ENCODE measurements at regions not wholly inside any gene's neighbourhood (a gene's known extent, or its start where the extent isn't known, plus 50 kb on each side); places are given as distances from the start of the nearest gene placed in this dataset.
"Not testable (repeated sequence)": the region's sequence is repeated elsewhere in the genome, so short reads cannot be mapped to it uniquely, and the experiment has no call there.

- DNase-seq (ENCODE audit: low spot score) = no peak
Measured at GRCh38 chr2:209070262-209070661, 353.6 kb upstream of the MAP2 start.

GRCh38 chr2:209073151-209073550 lies 350.7 kb upstream of the MAP2 start:
- no peak for DNase-seq (ENCODE audit: low spot score)

GRCh38 chr2:209074711-209075110 lies 349.1 kb upstream of the MAP2 start:
- no peak for DNase-seq (ENCODE audit: low spot score)

- DNase-seq (ENCODE audit: low spot score) = no peak
Measured at GRCh38 chr2:209076151-209076550, 347.7 kb upstream of the MAP2 start.

GRCh38 chr2:209086761-209087160 lies 337.1 kb upstream of the MAP2 start:
- no peak for DNase-seq (ENCODE audit: low spot score)

- DNase-seq (ENCODE audit: low spot score) = no peak
Measured at GRCh38 chr2:209091056-209091455, 332.8 kb upstream of the MAP2 start.

GRCh38 chr2:209094221-209094620 lies 329.6 kb upstream of the MAP2 start:
- DNase-seq (ENCODE audit: low spot score) = no peak

- DNase-seq (ENCODE audit: low spot score) = no peak
Measured at GRCh38 chr2:209095432-209095831, 328.4 kb upstream of the MAP2 start.

GRCh38 chr2:209097168-209097567 lies 326.7 kb upstream of the MAP2 start:
- DNase-seq (ENCODE audit: low spot score) = no peak

- no peak for DNase-seq (ENCODE audit: low spot score)
Measured at GRCh38 chr2:209102319-209102718, 321.5 kb upstream of the MAP2 start.

- no peak for DNase-seq (ENCODE audit: low spot score)
Measured at GRCh38 chr2:209113026-209113425, 310.8 kb upstream of the MAP2 start.

- DNase-seq (ENCODE audit: low spot score) = no peak
Measured at GRCh38 chr2:209114588-209115240, 309.1 kb upstream of the MAP2 start.

- DNase-seq (ENCODE audit: low spot score) = no peak
Measured at GRCh38 chr2:209121691-209122090, 302.2 kb upstream of the MAP2 start.

- DNase-seq (ENCODE audit: low spot score) = no peak
Measured at GRCh38 chr2:209125291-209125690, 298.6 kb upstream of the MAP2 start.

- no peak for DNase-seq (ENCODE audit: low spot score)
Measured at GRCh38 chr2:209138079-209138478, 285.8 kb upstream of the MAP2 start.

- no peak for DNase-seq (ENCODE audit: low spot score)
Measured at GRCh38 chr2:209141142-209141541, 282.7 kb upstream of the MAP2 start.

- no peak for DNase-seq (ENCODE audit: low spot score)
Measured at GRCh38 chr2:209141818-209142217, 282.0 kb upstream of the MAP2 start.

- DNase-seq (ENCODE audit: low spot score) = not testable (repeated sequence)
Measured at GRCh38 chr2:209145220-209145691, 278.6 kb upstream of the MAP2 start.

GRCh38 chr2:209145941-209146681 lies 277.7 kb upstream of the MAP2 start:
- no peak for DNase-seq (ENCODE audit: low spot score)

- no peak for DNase-seq (ENCODE audit: low spot score)
Measured at GRCh38 chr2:209146682-209147320, 277.0 kb upstream of the MAP2 start.

- no peak for DNase-seq (ENCODE audit: low spot score)
Measured at GRCh38 chr2:209147981-209148380, 275.9 kb upstream of the MAP2 start.

- DNase-seq (ENCODE audit: low spot score) = no peak
Measured at GRCh38 chr2:209160800-209161588, 262.9 kb upstream of the MAP2 start.
